ENCODE measurements at regions not wholly inside any gene's neighbourhood (a gene's known extent, or its start where the extent isn't known, plus 50 kb on each side); places are given as distances from the start of the nearest gene placed in this dataset.
"Not testable (repeated sequence)": the region's sequence is repeated elsewhere in the genome, so short reads cannot be mapped to it uniquely, and the experiment has no call there.

GRCh38 chr7:81051811-81052413 is 133.1 kb upstream of the SEMA3C start:
- DNase-seq (ENCODE audit: low spot score) = no peak

GRCh38 chr7:81045491-81046030 is 126.7 kb upstream of the SEMA3C start:
- DNase-seq (ENCODE audit: low spot score) = no peak

GRCh38 chr7:81042646-81043045 is 123.8 kb upstream of the SEMA3C start:
- DNase-seq (ENCODE audit: low spot score) = not testable (repeated sequence)

GRCh38 chr7:81040496-81040895 is 121.6 kb upstream of the SEMA3C start:
- no peak for DNase-seq (ENCODE audit: low spot score)

GRCh38 chr7:81036871-81037270 is 118.0 kb upstream of the SEMA3C start:
- no peak for DNase-seq (ENCODE audit: low spot score)

GRCh38 chr7:81036057-81036456 is 117.2 kb upstream of the SEMA3C start:
- no peak for DNase-seq (ENCODE audit: low spot score)

- no peak for DNase-seq (ENCODE audit: low spot score)
Measured at GRCh38 chr7:81031996-81032395, 113.1 kb upstream of the SEMA3C start.

- DNase-seq (ENCODE audit: low spot score) = no peak
Measured at GRCh38 chr7:81031243-81031642, 112.4 kb upstream of the SEMA3C start.

- no peak for DNase-seq (ENCODE audit: low spot score)
Measured at GRCh38 chr7:81030472-81030871, 111.6 kb upstream of the SEMA3C start.

GRCh38 chr7:81029511-81029910 is 110.7 kb upstream of the SEMA3C start:
- DNase-seq (ENCODE audit: low spot score) = no peak

- DNase-seq (ENCODE audit: low spot score) = no peak
Measured at GRCh38 chr7:81025360-81025759, 106.5 kb upstream of the SEMA3C start.

GRCh38 chr7:81014908-81015307 is 96.1 kb upstream of the SEMA3C start:
- no peak for DNase-seq (ENCODE audit: low spot score)

GRCh38 chr7:81014266-81014665 is 95.4 kb upstream of the SEMA3C start:
- no peak for DNase-seq (ENCODE audit: low spot score)

- DNase-seq (ENCODE audit: low spot score) = peak; percentile 34
Measured at GRCh38 chr7:81013083-81013817, 94.4 kb upstream of the SEMA3C start.

- DNase-seq (ENCODE audit: low spot score) = no peak
Measured at GRCh38 chr7:81008901-81009300, 90.0 kb upstream of the SEMA3C start.

- no peak for DNase-seq (ENCODE audit: low spot score)
Measured at GRCh38 chr7:81007051-81007450, 88.2 kb upstream of the SEMA3C start.

GRCh38 chr7:81005254-81005653 is 86.4 kb upstream of the SEMA3C start:
- DNase-seq (ENCODE audit: low spot score) = no peak

- DNase-seq (ENCODE audit: low spot score) = no peak
Measured at GRCh38 chr7:81004098-81004497, 85.2 kb upstream of the SEMA3C start.

- no peak for DNase-seq (ENCODE audit: low spot score)
Measured at GRCh38 chr7:81003326-81003725, 84.5 kb upstream of the SEMA3C start.

GRCh38 chr7:81002421-81002820 is 83.6 kb upstream of the SEMA3C start:
- no peak for DNase-seq (ENCODE audit: low spot score)

GRCh38 chr7:80999771-81000170 is 80.9 kb upstream of the SEMA3C start:
- no peak for DNase-seq (ENCODE audit: low spot score)

GRCh38 chr7:80999100-80999499 is 80.2 kb upstream of the SEMA3C start:
- DNase-seq (ENCODE audit: low spot score) = no peak

GRCh38 chr7:80997841-80998240 is 79.0 kb upstream of the SEMA3C start:
- DNase-seq (ENCODE audit: low spot score) = no peak

GRCh38 chr7:80996236-80996635 is 77.4 kb upstream of the SEMA3C start:
- DNase-seq (ENCODE audit: low spot score) = not testable (repeated sequence)
